HCT116 (cell line): ENCODE measurements at regions not wholly inside any gene's neighbourhood (a gene's known extent, or its start where the extent isn't known, plus 50 kb on each side); places are given as distances from the start of the nearest gene placed in this dataset.

Source experiments
- ATAC-seq: fragments of 200-7000 bp; cut with Tn5 transposase; 2 replicates; pipeline ENCODE4 v1.9.1; 2020; ENCODE audit warnings: mild to moderate bottlenecking, moderate library complexity
- BruUV-seq: library from RNA; stranded (reverse); fragments of 400-500 nt; replicated peaks from 2 replicates; lab custom pipeline; 2021; lab: Mats Ljungman, UMichigan
- CTCF ChIA-PET: fragments of 300-600 bp; sonication (Branson Sonifier 250); formaldehyde crosslinking; loops from one replicate; lab custom pipeline; 2021; ENCODE audit warnings: antibody characterized with exemption; lab: Charles Lee
- POLR2A ChIA-PET: fragments of 300-600, 350-600 bp; sonication (Branson Sonifier 250); formaldehyde crosslinking; loops from one replicate; lab custom pipeline; 2021; ENCODE audit warnings: antibody characterized with exemption; lab: Charles Lee
- RAD21 ChIA-PET, 2 experiments: fragments of 300-600 bp; sonication (Branson Sonifier 250); formaldehyde crosslinking; loops; one replicate each; lab custom pipeline; 2023; ENCODE audit warnings: low total read pairs in 2 of 2; ENCODE audit not compliant: uncharacterized antibody in 2 of 2, unreplicated experiment in 2 of 2, low non-redundant PET in 1 of 2; lab: Charles Lee
- DNase-seq: peaks from one replicate; pipeline ENCODE4 v3.0.0-alpha.2; 2010; ENCODE audit warnings: low read depth, low spot score
- H2AFZ ChIP-seq: fragments of 200-600 bp; shearing (Covaris generic), sonication (generic); 2 replicates; pipeline ENCODE4 v1.6.1; 2017; ENCODE audit warnings: low read depth, mixed run types, mixed read lengths, antibody characterized with exemption, low read length; ENCODE audit not compliant: poor library complexity, severe bottlenecking
- H3K27ac ChIP-seq: 2 replicates; pipeline ENCODE4 v1.5.1; 2012; ENCODE audit warnings: low read depth, low read length
- H3K27me3 ChIP-seq: fragments of 200-600 bp; sonication (generic); 2 replicates; pipeline ENCODE4 v1.6.1; 2016; ENCODE audit warnings: mixed run types, low read length, mixed read lengths; ENCODE audit not compliant: insufficient read depth
- H3K36me3 ChIP-seq, 2 experiments: fragments of 200-500 bp in 1 of 2; fragments of 200-600 bp in 1 of 2; sonication (Bioruptor generic) in 1 of 2; sonication (generic) in 1 of 2; 2 replicates each; pipeline versions ENCODE4 v1.5.1 to v1.6.1; 2014 to 2016; ENCODE audit warnings: low read length in 2 of 2, inconsistent platforms in 1 of 2, mixed read lengths in 1 of 2, mixed run types in 1 of 2; ENCODE audit not compliant: insufficient read depth in 2 of 2, control insufficient read depth in 1 of 2
- H3K4me1 ChIP-seq, 2 experiments: fragments of 200-600 bp in 1 of 2; sonication (generic) in 1 of 2; 2 replicates each; pipeline versions ENCODE4 v1.5.1 to v1.6.1; 2012 to 2017; ENCODE audit warnings: low read length in 2 of 2, inconsistent platforms in 1 of 2, mild to moderate bottlenecking in 1 of 2, mixed read lengths in 1 of 2, mixed run types in 1 of 2, moderate library complexity in 1 of 2; ENCODE audit not compliant: insufficient read depth in 2 of 2, control insufficient read depth in 1 of 2
- H3K4me2 ChIP-seq: fragments of 200-600 bp; sonication (generic); 2 replicates; pipeline ENCODE4 v1.6.1; 2017; ENCODE audit warnings: mixed run types, low read length, mixed read lengths
- H3K4me3 ChIP-seq, 2 experiments: fragments of 200-600 bp in 1 of 2; sonication (generic) in 1 of 2; replicated peaks in 1 of 2; 2 replicates each; pipeline ENCODE4 v1.5.1; 2011 to 2016; ENCODE audit warnings: low read length in 2 of 2, control low read depth in 1 of 2, low read depth in 1 of 2, mild to moderate bottlenecking in 1 of 2, mixed read lengths in 1 of 2, mixed run types in 1 of 2
- H3K79me2 ChIP-seq: fragments of 200-600 bp; sonication (generic); 2 replicates; pipeline ENCODE4 v1.6.1; 2017; ENCODE audit warnings: mild to moderate bottlenecking, mixed run types, low read length, moderate library complexity, mixed read lengths; ENCODE audit not compliant: insufficient read depth
- H3K9ac ChIP-seq: fragments of 200-600 bp; sonication (generic); 2 replicates; pipeline ENCODE4 v1.6.1; 2016; ENCODE audit warnings: low read length, mixed read lengths
- H3K9me2 ChIP-seq: fragments of 200-600 bp; sonication (generic), shearing (Covaris generic); 2 replicates; pipeline ENCODE4 v1.6.1; 2017; ENCODE audit warnings: mixed run types, mild to moderate bottlenecking, moderate library complexity; ENCODE audit not compliant: insufficient read depth
- H3K9me3 ChIP-seq, 2 experiments: fragments of 200-500 bp in 1 of 2; fragments of 200-600 bp in 1 of 2; sonication (Bioruptor generic) in 1 of 2; sonication (generic) in 1 of 2; 2 replicates each; pipeline ENCODE4 v1.6.1; 2014 to 2017; ENCODE audit warnings: low read length in 2 of 2, mixed read lengths in 2 of 2, inconsistent platforms in 1 of 2, low read depth in 1 of 2, mild to moderate bottlenecking in 1 of 2, mixed run types in 1 of 2, moderate library complexity in 1 of 2; ENCODE audit not compliant: control insufficient read depth in 1 of 2, insufficient read depth in 1 of 2
- H4K20me1 ChIP-seq: fragments of 200-600 bp; sonication (generic), shearing (Covaris generic); 2 replicates; pipeline ENCODE4 v1.6.1; 2017; ENCODE audit warnings: mixed run types, mild to moderate bottlenecking, moderate library complexity; ENCODE audit not compliant: insufficient read depth
- CBX3 ChIP-seq: IDR thresholded peaks from 2 replicates; pipeline ENCODE4 v1.6.1; 2012; ENCODE audit warnings: low read depth
- CEBPB ChIP-seq: IDR thresholded peaks from 2 replicates; pipeline ENCODE4 v1.6.1; 2012; ENCODE audit warnings: low read depth
- EGR1 ChIP-seq: IDR thresholded peaks from 2 replicates; pipeline ENCODE4 v1.6.1; 2012; ENCODE audit warnings: low read depth
- ELF1 ChIP-seq: IDR thresholded peaks from 2 replicates; pipeline ENCODE4 v1.6.1; 2012; ENCODE audit warnings: low read depth, borderline replicate concordance
- EZH2phosphoT487 ChIP-seq: fragments of 200-600 bp; IDR thresholded peaks from 2 replicates; pipeline ENCODE4 v1.6.1; 2018; ENCODE audit warnings: antibody characterized with exemption, borderline replicate concordance
- FOSL1 ChIP-seq: IDR thresholded peaks from 2 replicates; pipeline ENCODE4 v1.6.1; 2012; ENCODE audit warnings: low read depth
- POLR2A ChIP-seq: IDR thresholded peaks from 2 replicates; pipeline ENCODE4 v1.7.0; 2011; ENCODE audit warnings: borderline replicate concordance; ENCODE audit not compliant: insufficient read depth, insufficient read length; ENCODE audit errors: extremely low read depth
- POLR2AphosphoS5 ChIP-seq: IDR thresholded peaks from 2 replicates; pipeline ENCODE4 v1.6.1; 2011; ENCODE audit warnings: mild to moderate bottlenecking, low read depth, low read length, moderate library complexity
- RAD21 ChIP-seq: IDR thresholded peaks from 2 replicates; pipeline ENCODE4 v1.6.1; 2012; ENCODE audit warnings: low read depth, mild to moderate bottlenecking
- SIN3A ChIP-seq: IDR thresholded peaks from 2 replicates; pipeline ENCODE4 v1.6.1; 2012; ENCODE audit warnings: low read depth
- SRF ChIP-seq: IDR thresholded peaks from 2 replicates; pipeline ENCODE4 v1.6.1; 2012; ENCODE audit warnings: low read depth
- YY1 ChIP-seq: IDR thresholded peaks from 2 replicates; pipeline ENCODE4 v1.6.1; 2011; ENCODE audit warnings: low read length, low read depth, moderate library complexity, mild to moderate bottlenecking; ENCODE audit not compliant: insufficient replicate concordance; ENCODE audit errors: extremely low read depth
- ZBTB33 ChIP-seq: IDR thresholded peaks from 2 replicates; pipeline ENCODE4 v1.6.1; 2011; ENCODE audit warnings: mild to moderate bottlenecking, low read length, moderate library complexity; ENCODE audit not compliant: insufficient replicate concordance; ENCODE audit errors: extremely low read depth
- ZNF274 ChIP-seq: fragments of 200-500 bp; sonication (Bioruptor generic); IDR thresholded peaks from 2 replicates; pipeline ENCODE4 v1.6.1; 2014; ENCODE audit warnings: mild to moderate bottlenecking, low read depth, low read length, inconsistent platforms
- intact Hi-C: fragments of 100-400 bp; cut with micrococcal nuclease; formaldehyde crosslinking; loops from 2 replicates; pipeline ENCODE4 v1.10.0; 2022
- TF ChIP-seq, protein P1 (sequence below), 3 experiments: fragments of 200-600 bp in 1 of 3; sonication (generic) in 1 of 3; IDR thresholded peaks in 2 of 3; conservative IDR thresholded peaks in 1 of 3; 2 replicates each; pipeline ENCODE4 v1.5.1; 2012 to 2017; ENCODE audit warnings: low read depth in 2 of 3, low read length in 2 of 3, antibody characterized with exemption in 1 of 3, borderline replicate concordance in 1 of 3, control low read depth in 1 of 3, mild to moderate bottlenecking in 1 of 3, mixed read lengths in 1 of 3, mixed run types in 1 of 3, moderate library complexity in 1 of 3; ENCODE audit not compliant: insufficient read depth in 1 of 3

DNA sequence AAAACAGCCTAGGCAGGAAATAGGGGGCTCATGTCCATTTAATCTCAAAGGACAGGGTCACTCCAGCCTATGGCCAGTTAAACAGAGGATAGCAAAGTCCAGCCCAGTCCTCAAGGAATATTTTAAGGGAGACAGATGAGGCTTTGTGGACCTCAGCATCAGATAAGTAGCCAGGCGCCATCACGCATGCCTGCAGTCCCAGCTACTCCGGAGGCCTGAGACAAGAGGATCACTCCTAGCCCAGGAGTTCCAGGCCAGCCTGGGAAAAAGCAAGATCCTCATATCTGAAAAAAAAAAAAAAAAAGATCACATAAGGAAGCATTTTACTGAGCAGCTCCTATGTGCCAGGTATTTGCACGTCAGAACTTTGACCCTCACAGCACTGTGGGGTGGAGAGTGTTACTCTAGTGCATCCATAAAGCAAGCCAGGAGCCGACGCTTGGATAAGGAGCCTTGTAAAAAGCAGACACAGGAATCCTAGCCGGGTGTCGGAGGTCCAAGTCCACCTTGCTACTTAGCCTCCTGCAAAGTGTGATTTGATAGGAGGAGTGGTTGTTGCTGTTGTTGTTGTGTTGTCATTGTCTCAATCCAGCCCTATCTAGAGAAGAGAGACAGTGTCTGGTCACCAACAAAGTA is 61.8 kb upstream of the DOCK1 start:
- no peaks in the 10 kb centered on the region for H3K9me2 ChIP-seq
- no peak overlapping the region for H3K4me2 ChIP-seq
- H3K9me3 ChIP-seq: no peaks in the 10 kb centered on the region
- H2AFZ ChIP-seq: no peak overlapping the region
- H3K4me3 ChIP-seq: no peak overlapping the region
- RAD21 ChIA-PET: no interaction called here
- 0 out of 4 replicates have a peak, but pooled peaks cover 3 to 4% of the 10 kb centered on the region in 2 experiments for H3K4me1 ChIP-seq
- no peak for TF ChIP-seq RAD21
- TF ChIP-seq SIN3A: no peak
- no peak for TF ChIP-seq ELF1
- no peak for TF ChIP-seq CEBPB
- no peak for TF ChIP-seq POLR2AphosphoS5
- no peak for TF ChIP-seq CBX3
- TF ChIP-seq, protein P1, sequence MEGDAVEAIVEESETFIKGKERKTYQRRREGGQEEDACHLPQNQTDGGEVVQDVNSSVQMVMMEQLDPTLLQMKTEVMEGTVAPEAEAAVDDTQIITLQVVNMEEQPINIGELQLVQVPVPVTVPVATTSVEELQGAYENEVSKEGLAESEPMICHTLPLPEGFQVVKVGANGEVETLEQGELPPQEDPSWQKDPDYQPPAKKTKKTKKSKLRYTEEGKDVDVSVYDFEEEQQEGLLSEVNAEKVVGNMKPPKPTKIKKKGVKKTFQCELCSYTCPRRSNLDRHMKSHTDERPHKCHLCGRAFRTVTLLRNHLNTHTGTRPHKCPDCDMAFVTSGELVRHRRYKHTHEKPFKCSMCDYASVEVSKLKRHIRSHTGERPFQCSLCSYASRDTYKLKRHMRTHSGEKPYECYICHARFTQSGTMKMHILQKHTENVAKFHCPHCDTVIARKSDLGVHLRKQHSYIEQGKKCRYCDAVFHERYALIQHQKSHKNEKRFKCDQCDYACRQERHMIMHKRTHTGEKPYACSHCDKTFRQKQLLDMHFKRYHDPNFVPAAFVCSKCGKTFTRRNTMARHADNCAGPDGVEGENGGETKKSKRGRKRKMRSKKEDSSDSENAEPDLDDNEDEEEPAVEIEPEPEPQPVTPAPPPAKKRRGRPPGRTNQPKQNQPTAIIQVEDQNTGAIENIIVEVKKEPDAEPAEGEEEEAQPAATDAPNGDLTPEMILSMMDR (IDR thresholded peaks at IDR 0.05 in 2 of 3, conservative IDR thresholded peaks at IDR 0.05 in 1 of 3; ENCODE audit: borderline replicate concordance in 1 of 3, insufficient read depth in 1 of 3, low read depth in 2 of 3, low read length in 2 of 3): no peak
- no peak for TF ChIP-seq FOSL1
- no peak for TF ChIP-seq POLR2A
- no peak for TF ChIP-seq ZNF274
- no peak for TF ChIP-seq YY1
- TF ChIP-seq EGR1: no peak
- no peak for TF ChIP-seq EZH2phosphoT487
- no peak for TF ChIP-seq ZBTB33
- TF ChIP-seq SRF: no peak
- TF ChIP-seq, all 23 proteins: peak for 0
- Histone ChIP-seq H3K79me2 (no peaks in the 10 kb centered on the region), H3K36me3 (no peaks in the 10 kb centered on the region), H4K20me1 (no peaks in the 10 kb centered on the region), H3K9ac (no peak overlapping the region), H3K27ac (no peak overlapping the region), H3K27me3 (peaks cover 22% of the 10 kb centered on the region; the same call in 1 of the 2 replicates)
- no TSS peak for BruUV-seq
- intact Hi-C loops: no loop called here
- no peak for DNase-seq
- ChIA-PET CTCF (no interaction called here), POLR2A (no interaction called here)
- no peak for ATAC-seq
